Lower leg skin (tissue), 4 donors: ENCODE measurements at regions not wholly inside any gene's neighbourhood (a gene's known extent, or its start where the extent isn't known, plus 50 kb on each side); places are given as distances from the start of the nearest gene placed in this dataset.

Experiments
- DNase-seq, 2 donors: peaks; one replicate each; pipeline ENCODE4 v3.0.0-alpha.2; 2019; ENCODE audit warnings: low spot score in 2 of 2
- H3K4me3 ChIP-seq: fragments of 200-600 bp; sonication (generic); 2 replicates; pipeline ENCODE4 v1.5.1; 2017; ENCODE audit warnings: mild to moderate bottlenecking, low read depth; ENCODE audit not compliant: poor library complexity, severe bottlenecking
- POLR2A ChIP-seq, 2 donors: fragments of 450-650 bp; IDR thresholded peaks; one replicate each; pipeline ENCODE4 v1.6.1; 2016 to 2017; ENCODE audit warnings: antibody characterized with exemption in 2 of 2, mild to moderate bottlenecking in 1 of 2, moderate library complexity in 1 of 2
- WGBS, 2 donors: methylation state at CpG; one replicate each; pipeline ENCODE4 v1.1.5; 2018; 5-methylcytosine and 5-hydroxymethylcytosine counted together
- intact Hi-C: fragments of 100-400 bp; cut with DNase I; formaldehyde crosslinking; loops from one replicate; pipeline ENCODE4 v1.15.0; 2023; ENCODE audit warnings: low total_unique reads
- TF ChIP-seq, protein P1 (sequence below), 3 donors: fragments of 450-650 bp; IDR thresholded peaks; one replicate each; pipeline ENCODE4 v1.5.1; 2016; ENCODE audit warnings: antibody characterized with exemption in 3 of 3, mild to moderate bottlenecking in 3 of 3, moderate library complexity in 2 of 3

DNA sequence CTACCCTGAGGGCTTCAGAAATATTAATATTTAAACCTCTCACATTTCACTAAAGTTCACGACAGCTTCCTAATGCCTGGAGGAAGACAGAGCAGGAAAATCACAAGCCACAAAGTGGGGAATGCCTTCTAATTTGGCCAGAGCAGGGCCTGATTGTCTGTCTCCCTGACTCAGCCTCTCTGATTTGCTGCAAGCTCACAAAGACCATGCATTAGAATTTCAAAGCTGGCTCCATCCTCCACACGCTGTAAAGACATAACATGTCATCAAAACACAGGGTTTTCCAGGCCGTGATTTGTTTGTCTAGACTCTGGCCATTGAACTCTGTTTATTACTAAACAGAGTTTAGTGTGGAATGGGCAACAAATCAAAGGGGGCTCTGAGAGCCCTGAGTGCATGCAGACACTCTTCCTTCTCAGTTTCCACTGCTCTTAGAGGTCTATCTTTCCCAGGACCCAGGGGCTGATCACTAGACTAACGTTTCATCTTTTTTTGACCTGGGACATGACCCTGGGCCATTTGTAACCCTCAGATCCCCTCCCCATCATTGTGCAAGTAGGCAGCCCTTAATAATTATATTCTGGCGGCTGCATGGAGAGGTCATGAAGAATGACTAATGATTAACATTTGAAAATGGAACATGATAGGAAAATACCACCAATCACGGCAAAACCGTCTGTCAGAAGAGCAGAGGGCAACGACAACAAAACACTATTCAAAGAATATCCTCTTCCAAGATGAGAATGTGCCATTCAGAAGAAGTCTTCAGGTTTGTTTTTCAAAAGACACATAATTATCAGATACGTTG is 140.2 kb downstream of the ENC1 start:
- WGBS, 2 donors = 78 to 79% methylated on average over 9 of the region's 9 CpGs
- intact Hi-C loops = no loop called here
- no peak for TF ChIP-seq POLR2A (IDR thresholded peaks at IDR 0.05)
- TF ChIP-seq, protein P1, sequence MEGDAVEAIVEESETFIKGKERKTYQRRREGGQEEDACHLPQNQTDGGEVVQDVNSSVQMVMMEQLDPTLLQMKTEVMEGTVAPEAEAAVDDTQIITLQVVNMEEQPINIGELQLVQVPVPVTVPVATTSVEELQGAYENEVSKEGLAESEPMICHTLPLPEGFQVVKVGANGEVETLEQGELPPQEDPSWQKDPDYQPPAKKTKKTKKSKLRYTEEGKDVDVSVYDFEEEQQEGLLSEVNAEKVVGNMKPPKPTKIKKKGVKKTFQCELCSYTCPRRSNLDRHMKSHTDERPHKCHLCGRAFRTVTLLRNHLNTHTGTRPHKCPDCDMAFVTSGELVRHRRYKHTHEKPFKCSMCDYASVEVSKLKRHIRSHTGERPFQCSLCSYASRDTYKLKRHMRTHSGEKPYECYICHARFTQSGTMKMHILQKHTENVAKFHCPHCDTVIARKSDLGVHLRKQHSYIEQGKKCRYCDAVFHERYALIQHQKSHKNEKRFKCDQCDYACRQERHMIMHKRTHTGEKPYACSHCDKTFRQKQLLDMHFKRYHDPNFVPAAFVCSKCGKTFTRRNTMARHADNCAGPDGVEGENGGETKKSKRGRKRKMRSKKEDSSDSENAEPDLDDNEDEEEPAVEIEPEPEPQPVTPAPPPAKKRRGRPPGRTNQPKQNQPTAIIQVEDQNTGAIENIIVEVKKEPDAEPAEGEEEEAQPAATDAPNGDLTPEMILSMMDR (IDR thresholded peaks at IDR 0.05) = no peak
- no peak overlapping the region for H3K4me3 ChIP-seq
- DNase-seq = no peak

GRCh38 chr5:74499256-74500050 is 141.1 kb downstream of the ENC1 start:
- TF ChIP-seq, protein P1 (IDR thresholded peaks at IDR 0.05) = no peak
- no peak for TF ChIP-seq POLR2A (IDR thresholded peaks at IDR 0.05)
- WGBS, 2 donors = 73 to 79% methylated on average over 4 of the region's 4 CpGs

DNA sequence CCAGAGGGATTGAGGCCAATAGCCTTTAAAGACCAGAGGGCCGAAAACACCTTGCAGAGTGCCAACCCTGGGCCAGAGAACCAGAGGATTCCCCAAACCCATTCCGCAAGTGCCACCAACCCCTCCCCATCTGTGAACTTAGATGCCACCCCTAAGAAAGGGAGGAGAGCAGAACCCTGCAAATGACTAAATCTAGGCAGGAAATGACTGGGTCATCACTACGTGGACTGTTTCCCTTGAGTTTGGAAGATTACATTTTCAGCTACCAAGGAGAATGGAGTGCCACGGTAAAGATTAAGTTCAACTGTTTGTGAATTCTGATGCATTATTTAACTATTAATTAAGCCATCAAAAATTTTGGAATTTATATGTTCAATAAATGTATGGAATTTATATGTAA is 142.8 kb downstream of the ENC1 start:
- H3K4me3 ChIP-seq = no peak overlapping the region
- DNase-seq = no peak
- TF ChIP-seq POLR2A (IDR thresholded peaks at IDR 0.05) = no peak
- TF ChIP-seq, protein P1 (IDR thresholded peaks at IDR 0.05) = no peak
- intact Hi-C loops = no loop called here
- 92 to 95% methylated on average over 4 of the region's 4 CpGs for WGBS, 2 donors

More at GRCh38 chr5:74499256-74500050, 141.1 kb downstream of the ENC1 start:
- intact Hi-C loops = no loop called here
- no peak overlapping the region for H3K4me3 ChIP-seq
- no peak for DNase-seq

- DNase-seq = no peak
- TF ChIP-seq, protein P1 (IDR thresholded peaks at IDR 0.05) = no peak
- no peak for TF ChIP-seq POLR2A (IDR thresholded peaks at IDR 0.05)
- H3K4me3 ChIP-seq = no peak overlapping the region
- intact Hi-C loops = no loop called here
These were observed 147.1 kb downstream of the ENC1 start for GRCh38 chr5:74493411-74493810.

DNA sequence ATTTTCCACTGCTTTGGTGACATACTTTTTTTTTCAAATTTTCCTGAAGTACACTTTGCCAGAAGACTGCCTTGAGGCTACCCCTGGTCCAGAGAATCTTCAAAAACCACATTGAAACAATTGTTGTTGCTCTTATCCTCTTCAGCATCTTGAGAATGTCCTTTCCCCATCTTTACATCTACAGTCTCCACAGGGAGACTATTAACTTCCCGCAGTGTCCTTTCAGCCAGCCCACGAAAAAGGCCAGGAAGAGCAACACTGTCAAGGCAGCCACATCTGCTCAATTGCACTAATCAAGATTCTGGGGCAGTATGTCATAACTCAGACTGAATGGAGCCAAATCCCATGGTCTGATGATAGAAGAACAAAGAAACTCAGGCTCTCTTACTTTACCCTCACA is 148.3 kb downstream of the ENC1 start:
- intact Hi-C loops = no loop called here
- TF ChIP-seq, protein P1 (IDR thresholded peaks at IDR 0.05) = no peak
- no peak for TF ChIP-seq POLR2A (IDR thresholded peaks at IDR 0.05)
- WGBS, 2 donors = 65 to 66% methylated on average over 2 of the region's 2 CpGs
- H3K4me3 ChIP-seq = no peak overlapping the region
- no peak for DNase-seq
